ENCODE measurements at regions not wholly inside any gene's neighbourhood (a gene's known extent, or its start where the extent isn't known, plus 50 kb on each side); places are given as distances from the start of the nearest gene placed in this dataset.

DNA sequence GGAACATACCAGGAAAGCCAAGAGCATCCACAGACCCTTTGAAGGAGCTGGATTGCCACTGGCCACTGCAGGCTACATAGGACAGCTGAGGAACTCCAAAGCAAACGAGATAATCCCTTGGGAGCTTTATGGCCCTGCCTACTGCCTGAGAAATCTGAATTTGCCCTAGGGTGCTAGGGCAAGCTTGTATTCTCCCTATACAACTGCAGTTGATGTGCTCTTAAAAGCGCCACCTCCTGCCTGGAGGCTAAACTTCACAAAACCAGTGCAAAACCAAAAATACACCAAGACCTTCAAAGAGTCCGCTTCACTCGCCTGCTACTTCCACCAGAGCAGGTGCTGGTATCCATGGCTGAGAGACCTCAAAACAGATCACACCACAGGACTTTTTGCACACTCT is 99.6 kb upstream of the KRR1 start:
- TF ChIP-seq CTCF (IDR thresholded peaks at IDR 0.05; ENCODE audit: borderline replicate concordance, extremely low read depth, insufficient read depth) = no peak
- Histone ChIP-seq H3K9ac (ENCODE audit: low read length in 3 of 3) (no peak overlapping the region), H3K27ac (ENCODE audit: low read depth in 2 of 2, low read length in 2 of 2) (no peak overlapping the region), H3K9me3 (ENCODE audit: control insufficient read depth in 2 of 3, insufficient read depth in 1 of 3, low read length in 3 of 3) (no peaks in the 10 kb centered on the region), H3K36me3 (ENCODE audit: control insufficient read depth in 2 of 3, insufficient read depth in 3 of 3, low read length in 3 of 3) (no peaks in the 10 kb centered on the region), H3K27me3 (ENCODE audit: control insufficient read depth, insufficient read depth, low read length) (no peaks in the 10 kb centered on the region), H3K4me3 (ENCODE audit: low read length in 3 of 3) (no peak overlapping the region), H3K4me1 (ENCODE audit: control insufficient read depth in 2 of 3, insufficient read depth in 2 of 3, low read depth in 1 of 3, low read length in 3 of 3) (no peaks in the 10 kb centered on the region)
- FAIRE-seq = no peak
- intact Hi-C loops (cut with DNase I) = no loop called here
- no peak for DNase-seq

DNA sequence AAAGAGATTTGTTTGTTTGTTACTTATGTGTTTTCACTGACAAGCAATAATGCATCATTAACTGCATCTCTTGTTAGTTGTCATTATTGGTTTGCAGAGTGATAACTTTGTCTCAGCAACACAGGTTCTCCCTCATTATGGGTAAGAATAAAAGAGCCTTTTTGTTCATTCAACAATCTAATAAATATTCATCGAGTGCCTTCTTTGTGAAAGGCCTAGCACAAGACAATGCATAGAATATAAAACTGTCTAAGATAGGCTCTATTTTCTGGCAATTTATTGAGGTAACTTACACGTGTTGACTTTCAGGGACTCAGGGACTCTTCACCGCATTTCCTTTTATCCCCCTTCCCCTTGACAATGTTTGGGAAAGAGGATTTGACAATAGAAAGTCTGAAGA is 95.5 kb upstream of the KRR1 start:
- Histone ChIP-seq H3K9me3 (ENCODE audit: control insufficient read depth in 2 of 3, insufficient read depth in 1 of 3, low read length in 3 of 3) (no peaks in the 10 kb centered on the region), H3K27ac (ENCODE audit: low read depth in 2 of 2, low read length in 2 of 2) (no peak overlapping the region), H3K4me1 (ENCODE audit: control insufficient read depth in 2 of 3, insufficient read depth in 2 of 3, low read depth in 1 of 3, low read length in 3 of 3) (no peaks in the 10 kb centered on the region), H3K4me3 (ENCODE audit: low read length in 3 of 3) (no peak overlapping the region), H3K27me3 (ENCODE audit: control insufficient read depth, insufficient read depth, low read length) (no peaks in the 10 kb centered on the region), H3K9ac (ENCODE audit: low read length in 3 of 3) (no peak overlapping the region), H3K36me3 (ENCODE audit: control insufficient read depth in 2 of 3, insufficient read depth in 3 of 3, low read length in 3 of 3) (no peaks in the 10 kb centered on the region)
- intact Hi-C loops (cut with DNase I) = no loop called here
- no peak for FAIRE-seq
- TF ChIP-seq CTCF (IDR thresholded peaks at IDR 0.05; ENCODE audit: borderline replicate concordance, extremely low read depth, insufficient read depth) = no peak
- no peak for DNase-seq

DNA sequence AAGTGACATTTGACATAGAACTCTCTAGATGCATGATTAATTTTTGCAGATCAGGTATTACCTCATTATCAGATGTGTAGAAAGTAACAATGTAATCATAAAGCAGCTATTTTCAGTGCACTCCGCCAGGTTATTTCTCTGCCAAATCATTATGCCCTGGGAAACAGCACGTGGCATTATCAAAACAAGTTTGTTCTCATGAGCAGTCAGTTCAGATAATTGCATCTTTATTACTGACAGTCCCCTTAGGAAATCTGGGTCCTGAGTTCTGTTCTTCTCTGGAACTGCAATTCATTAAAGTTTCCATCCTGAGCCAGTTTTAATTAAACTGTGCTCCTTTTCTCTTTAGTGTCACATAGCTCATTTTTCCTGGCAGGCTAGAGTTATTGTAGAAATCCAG is 94.7 kb upstream of the KRR1 start:
- Histone ChIP-seq H3K27me3 (ENCODE audit: control insufficient read depth, insufficient read depth, low read length) (no peaks in the 10 kb centered on the region), H3K9me3 (ENCODE audit: control insufficient read depth in 2 of 3, insufficient read depth in 1 of 3, low read length in 3 of 3) (no peaks in the 10 kb centered on the region), H3K36me3 (ENCODE audit: control insufficient read depth in 2 of 3, insufficient read depth in 3 of 3, low read length in 3 of 3) (no peaks in the 10 kb centered on the region), H3K4me1 (ENCODE audit: control insufficient read depth in 2 of 3, insufficient read depth in 2 of 3, low read depth in 1 of 3, low read length in 3 of 3) (no peaks in the 10 kb centered on the region), H3K4me3 (ENCODE audit: low read length in 3 of 3) (no peak overlapping the region), H3K27ac (ENCODE audit: low read depth in 2 of 2, low read length in 2 of 2) (no peak overlapping the region), H3K9ac (ENCODE audit: low read length in 3 of 3) (no peak overlapping the region)
- DNase-seq (no peak), FAIRE-seq (no peak)
- no peak for TF ChIP-seq CTCF (IDR thresholded peaks at IDR 0.05; ENCODE audit: borderline replicate concordance, extremely low read depth, insufficient read depth)
- intact Hi-C loops (cut with DNase I) = no loop called here

- H3K9me3 ChIP-seq (ENCODE audit: control insufficient read depth in 2 of 3, insufficient read depth in 1 of 3, low read length in 3 of 3) = no peaks in the 10 kb centered on the region
- H3K9ac ChIP-seq (ENCODE audit: low read length in 3 of 3) = no peak overlapping the region
- DNase-seq (no peak), FAIRE-seq (no peak)
- no peaks in the 10 kb centered on the region for H3K36me3 ChIP-seq (ENCODE audit: control insufficient read depth in 2 of 3, insufficient read depth in 3 of 3, low read length in 3 of 3)
- H3K27me3 ChIP-seq (ENCODE audit: control insufficient read depth, insufficient read depth, low read length) = no peaks in the 10 kb centered on the region
- H3K27ac ChIP-seq (ENCODE audit: low read depth in 2 of 2, low read length in 2 of 2) = no peak overlapping the region
- TF ChIP-seq CTCF (IDR thresholded peaks at IDR 0.05; ENCODE audit: borderline replicate concordance, extremely low read depth, insufficient read depth) = no peak
- intact Hi-C loops (cut with DNase I) = no loop called here
- no peaks in the 10 kb centered on the region for H3K4me1 ChIP-seq (ENCODE audit: control insufficient read depth in 2 of 3, insufficient read depth in 2 of 3, low read depth in 1 of 3, low read length in 3 of 3)
- H3K4me3 ChIP-seq (ENCODE audit: low read length in 3 of 3) = no peak overlapping the region
These were observed 92.1 kb upstream of the KRR1 start for GRCh38 chr12:75603475-75603874.

Measured in kidney (tissue), 13 donors.